GM19372 (cell line): ENCODE measurements at regions not wholly inside any gene's neighbourhood (a gene's known extent, or its start where the extent isn't known, plus 50 kb on each side); places are given as distances from the start of the nearest gene placed in this dataset.

Experiments used
- ATAC-seq: cut with Tn5 transposase; IDR thresholded peaks from one replicate; pipeline ENCODE4 v1.9.1; 2021; ENCODE audit warnings: mild to moderate bottlenecking, low read depth, moderate library complexity; ENCODE audit not compliant: unreplicated experiment

DNA sequence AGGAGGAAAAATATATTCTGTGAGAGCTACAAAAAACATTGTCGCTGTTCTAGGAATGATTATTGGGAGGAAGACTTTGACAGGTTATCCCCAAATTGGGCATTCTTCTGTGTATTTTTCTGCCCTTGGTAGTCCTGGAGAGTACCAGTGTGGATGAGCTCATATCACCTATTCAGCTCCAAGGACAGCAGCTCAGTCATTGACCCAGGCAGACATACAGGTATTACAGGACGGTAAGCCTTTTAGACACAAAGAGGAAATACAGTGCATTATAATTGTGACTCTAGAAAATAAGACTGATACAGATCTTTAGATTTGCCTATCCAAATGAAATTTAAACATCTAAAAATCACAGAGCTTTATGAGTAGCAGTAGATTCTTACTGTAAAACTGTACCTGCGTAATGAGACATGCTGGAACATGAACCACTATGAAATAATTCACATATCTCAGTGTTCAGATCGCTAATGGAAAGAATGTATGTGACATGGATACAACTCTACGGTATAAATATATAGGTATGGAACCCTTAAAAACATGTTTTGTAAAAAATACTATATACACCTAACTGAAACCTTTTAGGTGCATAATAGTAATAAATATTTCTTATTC is 56.0 kb downstream of the PLK2 start:
- no peak for ATAC-seq

DNA sequence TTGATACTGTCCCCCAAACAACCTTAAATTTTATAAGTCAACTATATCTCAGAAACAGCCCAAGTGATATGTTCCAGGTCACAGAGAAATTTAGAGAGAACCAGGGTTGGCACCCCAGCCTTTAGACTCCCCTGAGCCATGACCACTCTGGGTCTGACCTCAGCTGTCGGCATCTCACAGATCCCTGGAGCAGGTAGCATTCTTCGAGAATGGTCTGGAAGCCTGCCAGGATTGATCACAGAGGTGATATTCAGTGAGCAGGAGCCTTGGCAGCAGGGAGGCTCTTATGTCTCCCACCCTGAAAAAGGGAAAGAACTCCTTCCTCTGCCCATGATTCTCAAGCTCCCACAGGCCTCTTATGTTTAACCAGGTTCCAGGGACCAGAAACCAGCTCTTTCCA is 58.2 kb downstream of the PLK2 start:
- ATAC-seq = no peak

DNA sequence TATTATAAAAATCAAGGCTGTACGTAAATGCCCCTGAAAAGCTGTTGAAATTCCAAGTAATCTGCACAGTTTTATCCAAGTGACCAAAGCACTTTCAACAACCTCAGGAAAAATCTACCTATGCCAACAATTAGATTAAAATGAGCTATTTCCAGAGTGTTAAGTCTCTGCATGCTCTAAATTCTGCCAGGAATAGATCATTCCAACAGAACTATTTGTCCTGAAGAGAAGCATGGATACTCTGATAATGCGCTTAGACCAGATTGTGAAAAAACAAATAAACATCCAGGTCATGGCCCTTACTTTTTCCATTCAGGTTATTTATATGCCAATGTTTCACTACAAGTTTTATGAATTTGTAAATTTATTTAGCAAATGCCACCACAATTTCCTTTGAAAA is 59.1 kb downstream of the PLK2 start:
- ATAC-seq = no peak

DNA sequence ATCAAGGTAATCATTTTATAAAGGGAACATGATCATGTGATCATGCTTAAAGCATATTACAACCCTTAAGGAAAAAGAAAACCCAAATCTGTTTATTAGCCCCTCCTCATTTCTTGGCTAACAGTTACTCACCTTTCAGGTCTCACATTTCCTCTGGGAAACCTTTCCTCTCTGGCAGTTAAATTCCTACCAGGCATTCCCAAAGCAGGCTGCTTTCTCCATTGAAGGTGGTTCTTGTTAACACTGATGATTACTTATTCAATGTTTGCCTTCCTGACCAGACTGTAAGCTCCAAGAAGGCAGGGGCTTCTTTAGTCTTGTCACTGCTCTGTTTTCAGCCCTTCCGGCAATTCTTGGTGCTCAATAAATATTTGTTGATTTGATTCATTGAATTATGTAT is 59.9 kb downstream of the PLK2 start:
- ATAC-seq = no peak

DNA sequence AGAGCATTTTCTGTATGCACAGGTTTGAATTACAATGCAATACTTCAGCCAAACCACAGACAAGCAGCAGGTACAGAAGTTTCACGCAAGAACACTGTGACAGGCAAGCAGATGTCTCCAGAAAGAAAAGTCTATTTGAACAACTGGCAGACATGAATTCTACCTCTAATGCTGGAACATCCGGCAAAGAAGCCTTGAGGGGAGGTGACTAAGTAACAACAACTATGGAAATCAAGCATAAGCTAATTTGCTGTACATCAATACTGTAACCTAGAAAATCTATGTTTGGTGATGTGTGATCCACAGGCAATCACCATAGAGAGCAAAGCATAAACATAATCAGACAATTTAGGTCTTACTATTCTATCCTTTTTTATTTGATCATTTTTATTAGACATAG is 65.5 kb downstream of the PLK2 start:
- ATAC-seq = no peak

DNA sequence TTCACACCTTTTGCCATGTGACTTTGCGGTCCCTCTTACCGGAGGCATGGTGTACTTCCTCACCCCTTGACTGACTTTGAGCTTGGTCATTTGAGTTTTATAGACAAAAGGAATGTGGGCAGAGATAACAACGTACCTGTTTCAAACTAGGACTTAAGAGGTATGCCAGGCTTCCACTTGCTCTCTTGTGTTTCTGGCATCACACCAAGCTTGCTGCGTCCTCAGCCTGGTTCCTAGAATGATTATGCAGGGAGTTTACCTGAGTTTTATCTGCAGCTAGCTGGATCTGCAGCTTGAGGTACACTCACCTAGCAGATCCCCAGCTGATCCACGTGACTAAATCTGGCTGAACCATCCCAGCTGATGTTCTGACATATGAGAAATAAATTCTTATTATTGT is 66.2 kb downstream of the PLK2 start:
- no peak for ATAC-seq

DNA sequence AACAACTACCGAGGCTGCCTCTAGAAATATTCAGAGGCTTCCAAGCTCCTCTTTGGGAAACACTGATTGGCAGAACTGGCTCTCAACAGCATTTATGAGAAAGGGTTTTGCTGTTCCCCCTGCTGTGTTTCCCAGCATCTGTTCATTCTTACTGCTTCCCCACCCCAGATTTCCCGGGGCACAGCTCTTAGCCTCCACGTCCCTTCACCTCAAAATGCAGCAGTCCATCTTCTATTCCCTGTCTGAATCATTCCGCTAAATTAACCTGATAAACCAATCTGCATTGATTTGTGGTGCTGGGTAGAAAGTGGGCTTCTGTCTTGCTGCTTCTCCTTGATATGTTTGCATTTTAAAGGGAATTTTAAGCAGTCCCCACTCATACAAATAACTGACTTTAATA is 67.4 kb downstream of the PLK2 start:
- ATAC-seq = no peak

DNA sequence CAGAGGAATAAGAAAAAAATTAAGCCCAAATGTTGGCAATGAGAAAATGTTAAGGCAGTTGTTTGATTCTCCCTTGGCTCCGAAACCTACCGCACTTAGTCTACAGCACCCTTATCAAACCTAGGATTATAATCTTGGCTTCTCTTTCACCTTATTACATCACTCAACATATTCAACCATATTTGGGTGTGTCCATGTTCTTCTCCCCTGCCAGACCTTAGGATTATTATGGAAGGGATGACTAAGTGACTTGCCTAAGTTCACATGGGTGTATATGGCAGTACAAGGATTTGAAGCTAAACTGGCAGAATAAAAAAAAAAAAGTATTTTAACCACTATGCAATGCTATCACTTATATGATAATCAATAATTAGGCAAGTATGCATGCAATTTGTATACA is 76.4 kb downstream of the PLK2 start:
- ATAC-seq = no peak

DNA sequence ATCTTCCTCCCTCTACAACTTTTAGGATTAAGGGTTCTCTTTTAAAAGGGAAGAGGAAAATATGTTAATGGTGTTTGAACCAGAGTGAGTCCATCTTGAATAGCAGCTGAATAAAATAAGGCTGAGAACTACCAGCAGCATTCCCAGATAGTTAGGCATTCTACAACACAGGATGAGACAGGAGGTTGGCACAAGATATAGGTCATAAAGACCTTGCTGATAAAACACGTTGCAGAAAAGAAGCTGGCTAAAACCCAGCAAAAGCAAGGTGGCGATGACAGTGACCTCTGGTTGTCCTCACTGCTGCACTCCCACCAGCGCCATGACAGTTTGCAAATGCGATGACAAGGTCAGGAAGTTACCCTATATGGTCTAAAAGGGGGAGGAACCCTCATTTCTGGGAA is 77.8 kb downstream of the PLK2 start:
- no peak for ATAC-seq

DNA sequence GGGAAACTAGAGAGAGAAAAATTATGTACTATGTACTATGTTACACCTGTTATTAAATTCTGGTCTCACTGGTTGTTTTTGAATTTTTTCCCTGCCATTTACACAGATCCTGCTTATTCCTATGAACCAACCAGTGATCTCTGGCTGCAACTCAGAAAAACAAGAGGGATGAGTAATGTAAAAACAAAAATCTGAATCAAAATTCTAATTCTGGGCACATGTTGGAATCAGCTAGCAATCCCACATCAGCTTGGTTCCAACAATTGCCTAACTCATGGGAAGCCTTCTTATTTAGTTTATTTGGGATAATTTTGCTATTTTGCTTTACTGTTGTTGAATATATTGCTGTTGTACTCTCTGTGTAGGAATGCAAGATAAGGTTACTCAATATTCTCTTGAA is 78.3 kb downstream of the PLK2 start:
- ATAC-seq = no peak

DNA sequence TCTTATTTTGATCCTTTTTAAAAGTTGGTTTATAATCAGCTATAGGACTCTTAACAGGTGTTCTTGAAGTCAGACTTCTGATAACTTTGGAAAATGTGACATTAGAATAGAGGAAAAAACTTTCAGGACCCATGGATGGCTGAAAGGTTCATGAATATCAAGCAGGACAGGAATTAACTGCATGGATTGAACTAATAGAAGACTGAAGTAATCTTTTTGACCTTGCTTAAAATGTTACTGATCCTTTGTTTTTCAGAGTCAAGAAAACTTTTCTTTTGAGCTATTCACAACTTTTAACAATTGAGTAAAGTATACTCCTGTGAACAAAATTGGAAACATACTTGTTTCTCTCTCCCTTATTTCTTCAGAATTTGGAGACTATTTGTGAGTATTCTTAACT is 79.2 kb downstream of the PLK2 start:
- no peak for ATAC-seq

DNA sequence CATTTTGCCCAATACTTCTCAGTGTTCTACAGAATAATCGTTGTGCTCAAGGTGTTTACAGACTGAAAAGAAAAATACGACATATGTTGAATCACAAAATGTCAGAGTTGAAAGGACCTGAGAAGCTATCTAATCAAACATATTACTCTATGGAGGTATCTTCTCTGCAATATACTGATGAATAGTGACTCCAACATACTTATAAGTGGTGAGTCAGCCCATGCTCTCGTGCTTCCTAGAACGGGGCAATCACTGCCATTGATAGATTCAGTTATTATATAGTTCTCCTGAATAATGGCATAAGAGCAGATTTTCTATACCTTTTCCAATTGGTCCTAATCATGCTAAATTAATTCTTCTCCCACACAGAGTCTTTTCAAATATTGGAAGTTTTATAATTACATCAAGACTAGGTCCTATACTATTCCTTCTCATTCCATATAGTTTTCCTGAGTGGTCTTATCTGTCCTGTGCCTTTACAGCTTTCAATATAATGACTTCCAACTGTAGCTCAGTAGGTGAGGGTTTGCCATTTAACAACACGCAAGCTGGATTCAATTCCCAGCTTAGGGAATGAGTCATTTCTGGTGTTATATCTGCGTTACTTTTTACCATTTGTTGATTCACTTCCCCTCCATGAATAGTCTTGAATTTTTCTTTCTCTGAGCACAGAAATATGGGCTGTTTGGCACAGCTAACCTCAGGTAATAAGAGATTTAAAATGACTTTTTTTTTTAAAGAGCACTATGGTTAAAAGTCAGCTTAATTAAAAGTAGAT is 81.1 kb downstream of the PLK2 start:
- ATAC-seq = no peak

DNA sequence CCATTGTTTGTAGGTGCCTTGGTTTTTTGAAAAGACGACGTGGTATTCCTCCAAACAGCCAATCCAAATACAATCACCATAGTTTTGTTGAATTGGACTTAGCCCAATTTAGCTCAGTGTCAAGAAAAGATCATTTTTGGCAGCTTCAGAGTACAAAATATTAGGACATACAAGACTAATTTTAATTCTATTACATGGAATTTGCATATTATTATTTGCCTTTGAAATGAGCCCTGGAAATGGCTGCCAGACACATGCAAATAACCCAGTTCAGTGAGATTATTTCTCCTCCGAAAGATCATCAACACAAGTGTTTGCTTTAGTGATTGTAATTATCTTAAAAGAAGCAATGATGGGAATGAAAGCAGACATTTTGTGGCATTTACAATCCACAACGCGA is 89.3 kb downstream of the PLK2 start:
- ATAC-seq = no peak

DNA sequence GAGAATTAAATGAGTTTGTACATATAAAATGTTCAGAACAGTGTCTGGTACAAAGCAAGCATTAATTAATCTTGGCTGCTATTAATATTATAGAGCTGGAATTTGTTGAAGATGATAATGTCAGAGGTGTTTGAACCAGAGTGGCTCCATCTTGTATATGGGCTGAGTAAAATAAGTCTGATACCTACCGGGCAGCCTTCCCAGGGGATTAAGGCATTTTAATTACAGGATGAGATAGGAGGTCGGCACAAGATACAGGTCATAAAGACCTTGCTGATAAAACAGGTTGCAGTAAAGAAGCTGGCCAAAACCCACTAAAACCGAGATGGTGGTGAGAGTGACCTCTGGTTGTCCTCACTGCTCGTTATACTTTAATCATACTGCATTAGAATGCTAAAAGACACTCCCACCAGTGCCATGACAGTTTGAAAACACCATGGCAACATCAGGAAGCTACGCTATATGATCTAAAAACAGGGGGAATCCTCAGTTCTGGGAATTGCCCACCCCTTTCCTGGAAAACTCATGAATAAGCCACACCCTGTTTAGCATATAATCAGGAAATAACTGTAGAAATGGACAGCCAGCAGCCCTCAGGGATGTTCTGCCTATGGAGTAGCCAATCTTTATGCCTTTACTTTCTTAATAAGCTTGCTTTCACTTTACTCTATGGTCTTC is 90.2 kb downstream of the PLK2 start:
- ATAC-seq = no peak

DNA sequence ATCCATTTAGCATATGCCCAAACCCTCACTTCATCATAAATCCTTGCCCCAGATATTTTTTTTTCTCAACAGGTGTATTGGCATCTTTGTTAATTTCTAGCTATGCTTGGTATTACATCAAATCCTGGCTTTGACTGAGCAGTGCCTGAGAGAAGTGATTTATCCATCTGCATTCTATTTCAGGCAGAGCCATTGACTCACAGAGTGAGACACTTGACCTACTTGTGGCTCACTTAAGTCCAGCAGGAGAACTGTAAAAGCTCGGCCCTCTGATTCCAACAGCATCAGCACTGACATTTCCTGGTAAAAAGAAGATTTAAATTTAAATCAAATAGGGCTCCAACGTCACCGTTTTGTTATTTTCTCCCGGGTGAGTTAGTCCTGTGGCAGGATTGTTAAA is 93.4 kb downstream of the PLK2 start:
- no peak for ATAC-seq

DNA sequence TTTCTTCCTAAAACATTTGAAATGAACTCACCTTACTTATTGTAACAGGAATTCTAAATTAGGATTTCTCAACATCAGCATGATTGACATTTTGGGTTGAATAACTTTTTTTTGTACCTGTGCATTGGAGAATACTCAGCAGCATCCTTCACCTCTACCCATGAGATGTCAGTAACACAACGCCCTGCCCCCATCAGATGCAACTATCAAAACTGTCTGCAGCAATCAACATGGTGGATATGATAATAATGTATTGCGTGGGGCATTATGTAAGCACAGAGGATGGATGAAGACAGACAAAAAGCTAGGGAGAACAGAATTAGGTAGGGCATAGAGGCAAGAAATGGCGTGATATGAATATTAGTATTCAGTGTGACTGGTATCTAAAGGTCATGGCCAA is 94.1 kb downstream of the PLK2 start:
- no peak for ATAC-seq

DNA sequence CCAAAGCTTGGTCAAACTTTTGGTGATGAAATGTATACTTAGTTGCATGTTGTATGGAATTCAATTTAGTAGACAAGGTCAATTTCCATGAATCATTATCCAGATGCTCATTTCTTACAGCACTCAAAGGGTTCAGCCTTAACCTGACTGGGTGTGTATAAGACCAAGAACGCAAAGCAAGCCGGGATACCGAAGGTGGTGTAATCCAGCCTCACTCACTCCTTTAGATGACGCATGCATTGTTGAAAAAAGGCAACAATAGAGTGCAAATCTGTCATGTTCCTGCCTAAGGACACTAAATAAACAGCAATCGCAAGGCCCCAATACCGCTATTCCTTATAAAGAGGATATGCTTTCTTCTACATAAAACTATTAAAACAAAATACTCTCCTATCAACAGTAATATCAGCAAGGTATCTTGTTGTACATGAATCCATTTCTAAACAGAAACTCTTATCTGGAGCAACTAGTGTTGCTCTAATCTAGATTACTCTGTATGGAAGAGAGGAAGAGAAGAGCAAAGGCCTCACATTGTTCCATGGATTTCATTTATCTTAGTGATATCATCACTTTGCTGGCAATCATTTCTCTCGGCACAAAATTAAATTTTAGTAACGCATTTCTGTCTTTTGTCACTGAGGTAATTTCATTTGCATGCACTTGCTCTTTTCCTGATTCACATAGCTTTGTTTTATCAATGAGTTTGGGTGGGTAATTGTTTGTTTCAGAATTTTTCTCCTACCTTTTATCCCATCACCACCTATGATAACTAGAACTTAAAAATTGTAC is 96.2 kb downstream of the PLK2 start:
- ATAC-seq = no peak

DNA sequence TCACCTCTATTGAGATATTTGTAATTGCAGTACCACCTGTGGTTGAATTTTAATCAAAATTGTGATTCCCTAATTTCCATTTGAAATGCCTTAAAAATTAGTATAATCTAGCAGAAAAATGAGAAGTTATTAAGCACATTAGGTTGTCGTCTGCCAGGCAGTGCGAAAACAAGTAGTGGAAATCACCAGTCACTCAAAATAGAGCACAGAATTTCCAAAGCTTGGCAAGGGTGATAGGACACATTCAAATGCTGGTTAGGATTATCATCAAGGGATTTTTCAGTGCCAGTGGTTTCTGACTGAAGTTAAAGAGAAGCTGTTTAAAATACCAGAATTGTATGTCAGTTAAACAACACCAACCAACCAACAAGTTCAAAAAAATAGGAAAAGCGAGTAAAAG is 97.8 kb downstream of the PLK2 start:
- no peak for ATAC-seq

DNA sequence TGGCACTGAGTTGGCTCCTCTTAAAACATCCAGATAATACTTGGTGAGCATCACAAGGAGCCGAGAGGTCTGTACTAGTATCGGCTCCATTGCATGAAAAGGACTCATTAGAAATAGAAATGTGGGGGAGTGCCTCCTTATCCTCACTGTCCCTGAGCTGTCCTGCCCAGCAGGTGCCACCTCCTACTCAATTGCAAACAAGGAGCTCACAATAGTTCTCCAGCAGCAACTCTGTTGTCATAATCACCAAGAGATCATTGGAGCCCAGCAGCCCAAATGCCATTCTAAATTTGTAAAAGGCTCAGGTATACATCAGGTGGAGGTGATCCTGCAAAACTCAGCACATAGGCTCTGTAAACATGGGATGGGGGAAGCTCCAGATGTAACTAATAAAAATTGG is 99.1 kb downstream of the PLK2 start:
- no peak for ATAC-seq

DNA sequence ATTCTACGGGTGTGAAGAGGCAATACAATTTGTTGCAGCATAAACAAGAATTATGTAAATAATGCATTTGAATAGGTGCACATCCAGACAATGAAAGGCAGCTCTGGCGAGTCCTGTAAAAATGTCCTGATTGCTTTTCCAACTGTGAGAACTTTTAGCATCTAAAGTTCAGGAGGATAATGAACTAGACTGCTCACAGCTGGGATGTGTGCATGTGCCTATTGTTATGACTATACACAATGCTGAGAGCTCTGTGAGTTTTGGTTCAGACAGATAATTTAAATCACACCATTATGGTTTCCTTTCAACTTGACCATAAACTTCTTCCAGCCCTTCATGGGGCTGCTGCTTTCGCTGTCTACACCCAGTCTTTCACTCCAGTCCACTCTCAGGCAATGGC is 99.9 kb downstream of the PLK2 start:
- no peak for ATAC-seq

DNA sequence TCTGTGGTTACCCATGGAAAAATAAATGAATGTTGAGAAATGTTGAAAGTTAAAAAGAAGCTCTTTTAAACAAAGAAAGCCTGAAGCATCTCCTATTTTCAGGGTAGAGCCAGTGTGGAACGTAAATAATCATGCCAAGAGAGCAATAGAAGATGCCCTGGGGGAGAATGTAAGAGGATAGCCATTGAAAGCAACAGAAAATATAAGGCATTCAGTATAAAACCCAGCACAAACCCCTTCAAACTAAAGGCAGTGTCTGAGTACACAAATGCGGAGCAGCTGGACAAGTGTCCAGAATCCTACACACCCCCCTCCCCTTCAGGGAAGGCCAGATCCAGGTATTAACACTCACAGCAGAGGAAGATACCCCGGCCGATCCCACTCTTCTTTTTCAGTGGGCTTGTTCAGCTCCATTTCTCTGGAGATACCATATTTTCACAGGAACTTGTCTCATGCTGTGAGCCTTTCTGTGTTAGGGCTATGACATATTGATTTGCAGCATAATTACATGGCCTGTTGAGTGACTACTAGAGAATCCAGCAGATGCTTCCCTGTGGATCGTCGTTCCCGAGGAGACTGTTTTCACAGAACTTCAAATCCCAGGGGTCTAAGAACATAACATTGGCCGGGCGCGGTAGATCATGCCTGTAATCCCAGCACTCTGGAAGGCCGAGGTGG is 101.2 kb downstream of the PLK2 start:
- ATAC-seq = no peak
